HL-60 (cell line): ENCODE measurements at regions not wholly inside any gene's neighbourhood (a gene's known extent, or its start where the extent isn't known, plus 50 kb on each side); places are given as distances from the start of the nearest gene placed in this dataset.

ENCODE experiments used
- DNase-seq, 2 experiments: peaks; one replicate each; pipeline ENCODE4 v3.0.0-alpha.2; 2010 to 2020; ENCODE audit warnings: low read depth in 1 of 2, low spot score in 1 of 2
- H3K27ac ChIP-seq: fragments of 250-450 bp; sonication (Bioruptor Pico); replicated peaks from 2 replicates; pipeline ENCODE4 v1.5.1; 2020; ENCODE audit warnings: mild to moderate bottlenecking, moderate library complexity
- H3K27me3 ChIP-seq: fragments of 250-450 bp; sonication (Bioruptor Pico); 2 replicates; pipeline ENCODE4 v1.5.1; 2021; ENCODE audit warnings: mild to moderate bottlenecking, moderate library complexity; ENCODE audit not compliant: insufficient read depth, poor library complexity, severe bottlenecking
- H3K4me3 ChIP-seq: replicated peaks from 2 replicates; pipeline ENCODE4 v1.5.1; 2011; ENCODE audit warnings: mild to moderate bottlenecking, control low read depth, low read length; ENCODE audit not compliant: insufficient read depth
- GABPA ChIP-seq: IDR thresholded peaks from 2 replicates; pipeline ENCODE4 v1.6.1; 2012; ENCODE audit warnings: low read depth
- POLR2AphosphoS5 ChIP-seq: IDR thresholded peaks from 2 replicates; pipeline ENCODE4 v1.6.1; 2012; ENCODE audit warnings: low read depth
- SPI1 ChIP-seq: IDR thresholded peaks from 2 replicates; pipeline ENCODE4 v1.6.1; 2012; ENCODE audit warnings: low read depth, mild to moderate bottlenecking, borderline replicate concordance
- TF ChIP-seq, protein P1 (sequence below): IDR thresholded peaks from 2 replicates; pipeline ENCODE4 v1.6.1; 2012; ENCODE audit warnings: low read depth; ENCODE audit not compliant: insufficient replicate concordance
- TF ChIP-seq, protein P2 (sequence below): IDR thresholded peaks from one replicate; pipeline ENCODE4 v1.5.1; 2011; ENCODE audit warnings: low read length, control low read depth, inconsistent platforms; ENCODE audit not compliant: insufficient read depth

DNA sequence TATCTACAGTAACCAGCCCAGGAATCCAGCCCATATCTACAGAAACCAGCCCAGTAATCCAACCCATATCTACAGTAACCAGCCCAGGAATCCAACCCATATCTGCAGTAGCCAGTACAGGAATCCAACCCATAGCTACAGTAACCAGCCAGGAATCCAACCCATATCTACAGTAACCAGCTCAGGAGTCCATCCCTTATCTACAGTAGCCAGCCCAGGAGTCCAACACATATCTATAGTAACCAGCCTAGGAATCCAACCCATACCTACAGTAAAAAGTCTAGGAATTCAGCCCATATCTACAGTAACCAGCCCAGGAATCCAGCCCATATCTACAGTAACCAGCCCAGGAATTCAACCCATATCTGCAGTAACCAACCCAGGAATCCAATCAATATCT, 445.0 kb upstream of the BOD1L1 start:
- no peaks in the 10 kb centered on the region for H3K27me3 ChIP-seq
- H3K27ac ChIP-seq: no peak overlapping the region
- no peak for DNase-seq
- H3K4me3 ChIP-seq: no peak overlapping the region
- TF ChIP-seq, protein P1, sequence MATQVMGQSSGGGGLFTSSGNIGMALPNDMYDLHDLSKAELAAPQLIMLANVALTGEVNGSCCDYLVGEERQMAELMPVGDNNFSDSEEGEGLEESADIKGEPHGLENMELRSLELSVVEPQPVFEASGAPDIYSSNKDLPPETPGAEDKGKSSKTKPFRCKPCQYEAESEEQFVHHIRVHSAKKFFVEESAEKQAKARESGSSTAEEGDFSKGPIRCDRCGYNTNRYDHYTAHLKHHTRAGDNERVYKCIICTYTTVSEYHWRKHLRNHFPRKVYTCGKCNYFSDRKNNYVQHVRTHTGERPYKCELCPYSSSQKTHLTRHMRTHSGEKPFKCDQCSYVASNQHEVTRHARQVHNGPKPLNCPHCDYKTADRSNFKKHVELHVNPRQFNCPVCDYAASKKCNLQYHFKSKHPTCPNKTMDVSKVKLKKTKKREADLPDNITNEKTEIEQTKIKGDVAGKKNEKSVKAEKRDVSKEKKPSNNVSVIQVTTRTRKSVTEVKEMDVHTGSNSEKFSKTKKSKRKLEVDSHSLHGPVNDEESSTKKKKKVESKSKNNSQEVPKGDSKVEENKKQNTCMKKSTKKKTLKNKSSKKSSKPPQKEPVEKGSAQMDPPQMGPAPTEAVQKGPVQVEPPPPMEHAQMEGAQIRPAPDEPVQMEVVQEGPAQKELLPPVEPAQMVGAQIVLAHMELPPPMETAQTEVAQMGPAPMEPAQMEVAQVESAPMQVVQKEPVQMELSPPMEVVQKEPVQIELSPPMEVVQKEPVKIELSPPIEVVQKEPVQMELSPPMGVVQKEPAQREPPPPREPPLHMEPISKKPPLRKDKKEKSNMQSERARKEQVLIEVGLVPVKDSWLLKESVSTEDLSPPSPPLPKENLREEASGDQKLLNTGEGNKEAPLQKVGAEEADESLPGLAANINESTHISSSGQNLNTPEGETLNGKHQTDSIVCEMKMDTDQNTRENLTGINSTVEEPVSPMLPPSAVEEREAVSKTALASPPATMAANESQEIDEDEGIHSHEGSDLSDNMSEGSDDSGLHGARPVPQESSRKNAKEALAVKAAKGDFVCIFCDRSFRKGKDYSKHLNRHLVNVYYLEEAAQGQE: no peak
- TF ChIP-seq SPI1 (no peak), POLR2AphosphoS5 (no peak), GABPA (no peak)

DNA sequence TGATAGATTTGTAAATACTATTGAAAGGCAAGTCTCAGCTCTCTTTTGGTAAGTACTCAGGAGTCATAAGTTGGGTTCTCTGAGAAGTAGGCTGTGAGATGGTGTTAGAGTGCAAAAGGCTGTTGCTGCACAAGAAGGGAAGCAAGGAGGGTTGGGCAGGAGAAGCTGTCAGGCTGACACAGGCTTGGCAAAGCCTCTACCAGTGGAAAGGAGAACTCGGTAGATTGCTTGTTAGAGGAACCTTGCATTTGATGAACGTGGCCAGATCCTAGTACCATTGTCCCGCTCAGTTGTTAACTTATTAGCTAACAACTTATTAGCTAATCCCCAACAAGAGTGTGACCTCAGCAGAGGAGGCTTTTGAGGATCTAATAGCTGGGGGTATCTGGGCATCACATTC, 449.3 kb upstream of the BOD1L1 start:
- Histone ChIP-seq H3K4me3 (no peak overlapping the region), H3K27me3 (no peaks in the 10 kb centered on the region), H3K27ac (no peak overlapping the region)
- TF ChIP-seq GABPA (no peak), SPI1 (no peak), POLR2AphosphoS5 (no peak)
- TF ChIP-seq, protein P1: no peak
- TF ChIP-seq, protein P2, sequence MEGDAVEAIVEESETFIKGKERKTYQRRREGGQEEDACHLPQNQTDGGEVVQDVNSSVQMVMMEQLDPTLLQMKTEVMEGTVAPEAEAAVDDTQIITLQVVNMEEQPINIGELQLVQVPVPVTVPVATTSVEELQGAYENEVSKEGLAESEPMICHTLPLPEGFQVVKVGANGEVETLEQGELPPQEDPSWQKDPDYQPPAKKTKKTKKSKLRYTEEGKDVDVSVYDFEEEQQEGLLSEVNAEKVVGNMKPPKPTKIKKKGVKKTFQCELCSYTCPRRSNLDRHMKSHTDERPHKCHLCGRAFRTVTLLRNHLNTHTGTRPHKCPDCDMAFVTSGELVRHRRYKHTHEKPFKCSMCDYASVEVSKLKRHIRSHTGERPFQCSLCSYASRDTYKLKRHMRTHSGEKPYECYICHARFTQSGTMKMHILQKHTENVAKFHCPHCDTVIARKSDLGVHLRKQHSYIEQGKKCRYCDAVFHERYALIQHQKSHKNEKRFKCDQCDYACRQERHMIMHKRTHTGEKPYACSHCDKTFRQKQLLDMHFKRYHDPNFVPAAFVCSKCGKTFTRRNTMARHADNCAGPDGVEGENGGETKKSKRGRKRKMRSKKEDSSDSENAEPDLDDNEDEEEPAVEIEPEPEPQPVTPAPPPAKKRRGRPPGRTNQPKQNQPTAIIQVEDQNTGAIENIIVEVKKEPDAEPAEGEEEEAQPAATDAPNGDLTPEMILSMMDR: no peak
- DNase-seq: no peak

DNA sequence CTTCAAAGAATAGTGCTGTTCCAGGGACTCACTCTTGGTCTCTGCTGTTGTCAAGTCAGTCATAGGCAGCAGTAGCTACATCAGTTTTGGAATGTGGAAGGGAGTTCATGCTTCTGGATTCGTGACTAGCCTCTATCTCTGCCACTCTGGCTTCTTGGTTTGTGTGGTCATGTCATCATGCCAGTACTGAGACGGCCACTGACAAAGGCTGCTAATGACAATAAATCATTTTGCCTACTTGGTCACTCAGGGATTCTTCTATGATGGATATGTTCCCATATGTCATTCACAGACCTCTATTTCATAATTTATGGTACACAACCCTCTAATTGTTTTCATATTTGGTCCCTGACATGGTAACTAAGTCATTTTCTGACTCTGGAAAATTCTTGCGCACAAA, 450.8 kb upstream of the BOD1L1 start:
- DNase-seq: no peak
- H3K4me3 ChIP-seq: no peak overlapping the region
- H3K27me3 ChIP-seq: no peaks in the 10 kb centered on the region
- no peak overlapping the region for H3K27ac ChIP-seq
- no peak for TF ChIP-seq SPI1
- TF ChIP-seq, protein P2: no peak
- no peak for TF ChIP-seq POLR2AphosphoS5
- TF ChIP-seq, protein P1: no peak
- TF ChIP-seq GABPA: no peak

- no peak overlapping the region for H3K27ac ChIP-seq
- TF ChIP-seq SPI1 (no peak), GABPA (no peak), POLR2AphosphoS5 (no peak)
- TF ChIP-seq, protein P1: no peak
- TF ChIP-seq, protein P2: no peak
- DNase-seq: no peak
- H3K4me3 ChIP-seq: no peak overlapping the region
- H3K27me3 ChIP-seq: no peaks in the 10 kb centered on the region
Measured at GRCh38 chr4:14079601-14080000, 452.1 kb upstream of the BOD1L1 start.
